ENCODE measurements at regions not wholly inside any gene's neighbourhood (a gene's known extent, or its start where the extent isn't known, plus 50 kb on each side); places are given as distances from the start of the nearest gene placed in this dataset.
"Not testable (repeated sequence)": the region's sequence is repeated elsewhere in the genome, so short reads cannot be mapped to it uniquely, and the experiment has no call there.

GRCh38 chr9:38172586-38172985 lies 103.6 kb upstream of the SHB start:
- H3K4me1 Mint-ChIP-seq (ENCODE audit: low read depth) = peaks cover 2% of the 10 kb centered on the region
- H3K27me3 Mint-ChIP-seq = peaks cover 1% of the 10 kb centered on the region
- H3K9me3 Mint-ChIP-seq (ENCODE audit: low read depth) = peaks cover 11% of the 10 kb centered on the region
- H3K4me3 Mint-ChIP-seq = no peak overlapping the region
- no peak overlapping the region for H3K27ac Mint-ChIP-seq
- H3K36me3 Mint-ChIP-seq = peaks cover 7% of the 10 kb centered on the region

GRCh38 chr9:38171926-38172325 lies 102.9 kb upstream of the SHB start:
- no peaks in the 10 kb centered on the region for H3K4me1 Mint-ChIP-seq (ENCODE audit: low read depth)
- H3K4me3 Mint-ChIP-seq = no peak overlapping the region
- peaks cover 1% of the 10 kb centered on the region for H3K27me3 Mint-ChIP-seq
- peaks cover 11% of the 10 kb centered on the region for H3K9me3 Mint-ChIP-seq (ENCODE audit: low read depth)
- H3K36me3 Mint-ChIP-seq = peaks cover 7% of the 10 kb centered on the region
- no peak overlapping the region for H3K27ac Mint-ChIP-seq

GRCh38 chr9:38171538-38171884 lies 102.5 kb upstream of the SHB start:
- peaks cover 11% of the 10 kb centered on the region for H3K9me3 Mint-ChIP-seq (ENCODE audit: low read depth)
- no peaks in the 10 kb centered on the region for H3K4me1 Mint-ChIP-seq (ENCODE audit: low read depth)
- no peak overlapping the region for H3K27ac Mint-ChIP-seq
- peaks cover 7% of the 10 kb centered on the region for H3K36me3 Mint-ChIP-seq
- H3K4me3 Mint-ChIP-seq = no peak overlapping the region
- H3K27me3 Mint-ChIP-seq = peaks cover 1% of the 10 kb centered on the region

GRCh38 chr9:38170763-38171537 lies 101.9 kb upstream of the SHB start:
- not testable (repeated sequence) for H3K36me3 Mint-ChIP-seq; H3K27ac Mint-ChIP-seq; H3K4me3 Mint-ChIP-seq; H3K27me3 Mint-ChIP-seq; H3K4me1 Mint-ChIP-seq (ENCODE audit: low read depth)
- H3K9me3 Mint-ChIP-seq (ENCODE audit: low read depth) = peaks cover 11% of the 10 kb centered on the region

GRCh38 chr9:38170155-38170554 lies 101.1 kb upstream of the SHB start:
- H3K27ac Mint-ChIP-seq; H3K27me3 Mint-ChIP-seq; H3K4me1 Mint-ChIP-seq (ENCODE audit: low read depth); H3K4me3 Mint-ChIP-seq; H3K36me3 Mint-ChIP-seq: not testable (repeated sequence)
- H3K9me3 Mint-ChIP-seq (ENCODE audit: low read depth) = peaks cover 11% of the 10 kb centered on the region

- Mint-ChIP-seq H3K27me3 (peaks cover 4% of the 10 kb centered on the region), H3K4me3 (no peak overlapping the region), H3K9me3 (ENCODE audit: low read depth) (peaks cover 11% of the 10 kb centered on the region), H3K36me3 (peaks cover 7% of the 10 kb centered on the region), H3K27ac (no peak overlapping the region), H3K4me1 (ENCODE audit: low read depth) (peaks cover 2% of the 10 kb centered on the region)
These were observed 97.5 kb upstream of the SHB start for GRCh38 chr9:38166501-38166900.

- peaks cover 4% of the 10 kb centered on the region for H3K36me3 Mint-ChIP-seq
- peaks cover 5% of the 10 kb centered on the region for H3K9me3 Mint-ChIP-seq (ENCODE audit: low read depth)
- H3K4me1 Mint-ChIP-seq (ENCODE audit: low read depth) = peaks cover 2% of the 10 kb centered on the region
- peaks cover 3% of the 10 kb centered on the region for H3K27me3 Mint-ChIP-seq
- H3K27ac Mint-ChIP-seq = no peak overlapping the region
- no peak overlapping the region for H3K4me3 Mint-ChIP-seq
These were observed 95.7 kb upstream of the SHB start for GRCh38 chr9:38164659-38165221.

GRCh38 chr9:38163518-38163917 lies 94.5 kb upstream of the SHB start:
- Mint-ChIP-seq H3K36me3 (no peaks in the 10 kb centered on the region), H3K9me3 (ENCODE audit: low read depth) (no peaks in the 10 kb centered on the region), H3K4me3 (no peak overlapping the region), H3K4me1 (ENCODE audit: low read depth) (peaks cover 2% of the 10 kb centered on the region), H3K27me3 (peaks cover 3% of the 10 kb centered on the region), H3K27ac (no peak overlapping the region)

GRCh38 chr9:38162332-38163211 lies 93.5 kb upstream of the SHB start:
- Mint-ChIP-seq H3K27ac (no peak overlapping the region), H3K27me3 (peaks cover 3% of the 10 kb centered on the region), H3K4me1 (ENCODE audit: low read depth) (peaks cover 2% of the 10 kb centered on the region), H3K9me3 (ENCODE audit: low read depth) (no peaks in the 10 kb centered on the region), H3K4me3 (no peak overlapping the region), H3K36me3 (no peaks in the 10 kb centered on the region)

- Mint-ChIP-seq H3K36me3 (no peaks in the 10 kb centered on the region), H3K27me3 (peaks cover 3% of the 10 kb centered on the region), H3K4me1 (ENCODE audit: low read depth) (peaks cover 2% of the 10 kb centered on the region), H3K9me3 (ENCODE audit: low read depth) (no peaks in the 10 kb centered on the region), H3K27ac (no peak overlapping the region), H3K4me3 (no peak overlapping the region)
These were observed 91.7 kb upstream of the SHB start for GRCh38 chr9:38160613-38161215.

GRCh38 chr9:38159599-38159998 lies 90.6 kb upstream of the SHB start:
- H3K27me3 Mint-ChIP-seq = peaks cover 3% of the 10 kb centered on the region
- peaks cover under 1% of the 10 kb centered on the region for H3K4me1 Mint-ChIP-seq (ENCODE audit: low read depth)
- no peak overlapping the region for H3K4me3 Mint-ChIP-seq
- H3K36me3 Mint-ChIP-seq = no peaks in the 10 kb centered on the region
- H3K9me3 Mint-ChIP-seq (ENCODE audit: low read depth) = no peaks in the 10 kb centered on the region
- H3K27ac Mint-ChIP-seq = no peak overlapping the region

- Mint-ChIP-seq H3K4me3 (no peak overlapping the region), H3K4me1 (ENCODE audit: low read depth) (no peaks in the 10 kb centered on the region), H3K36me3 (no peaks in the 10 kb centered on the region), H3K9me3 (ENCODE audit: low read depth) (no peaks in the 10 kb centered on the region), H3K27ac (no peak overlapping the region), H3K27me3 (no peaks in the 10 kb centered on the region)
These were observed 89.6 kb upstream of the SHB start for GRCh38 chr9:38158628-38159027.

- Mint-ChIP-seq H3K4me3 (no peak overlapping the region), H3K9me3 (ENCODE audit: low read depth) (no peaks in the 10 kb centered on the region), H3K36me3 (no peaks in the 10 kb centered on the region), H3K27me3 (no peaks in the 10 kb centered on the region), H3K27ac (no peak overlapping the region), H3K4me1 (ENCODE audit: low read depth) (no peaks in the 10 kb centered on the region)
These were observed 88.7 kb upstream of the SHB start for GRCh38 chr9:38157711-38158110.

GRCh38 chr9:38154501-38155421 lies 85.7 kb upstream of the SHB start:
- peaks cover 5% of the 10 kb centered on the region for H3K27me3 Mint-ChIP-seq
- no peaks in the 10 kb centered on the region for H3K36me3 Mint-ChIP-seq
- no peak overlapping the region for H3K27ac Mint-ChIP-seq
- no peak overlapping the region for H3K4me3 Mint-ChIP-seq
- no peaks in the 10 kb centered on the region for H3K4me1 Mint-ChIP-seq (ENCODE audit: low read depth)
- H3K9me3 Mint-ChIP-seq (ENCODE audit: low read depth) = no peaks in the 10 kb centered on the region
